Medulla oblongata (tissue), 1 donor: ENCODE measurements at regions not wholly inside any gene's neighbourhood (a gene's known extent, or its start where the extent isn't known, plus 50 kb on each side); places are given as distances from the start of the nearest gene placed in this dataset.

Experiments
- DNase-seq: peaks from one replicate; pipeline ENCODE4 v3.0.0-alpha.2; 2015; ENCODE audit errors: extremely low spot score

GRCh38 chr12:105924526-105925208, 214.1 kb downstream of the NUAK1 start:
- DNase-seq: no peak

DNA sequence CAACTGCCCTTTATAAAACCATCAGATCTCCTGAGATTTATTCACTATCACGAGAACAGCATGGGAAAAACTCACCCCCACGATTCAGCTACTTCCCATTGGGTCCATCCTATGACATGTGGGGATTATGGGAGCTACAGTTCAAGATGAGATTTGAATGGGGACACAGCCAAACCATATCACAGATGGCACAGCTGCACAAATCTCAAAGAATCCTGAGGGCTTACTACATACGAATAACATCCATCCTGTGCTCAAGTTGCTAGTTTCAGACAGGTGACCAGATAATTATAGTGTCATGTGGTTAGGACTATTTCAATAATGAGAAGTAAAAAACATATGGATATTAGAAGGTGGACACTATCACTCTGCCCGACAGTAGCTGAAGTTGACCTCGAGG, 211.2 kb downstream of the NUAK1 start:
- DNase-seq: no peak

DNA sequence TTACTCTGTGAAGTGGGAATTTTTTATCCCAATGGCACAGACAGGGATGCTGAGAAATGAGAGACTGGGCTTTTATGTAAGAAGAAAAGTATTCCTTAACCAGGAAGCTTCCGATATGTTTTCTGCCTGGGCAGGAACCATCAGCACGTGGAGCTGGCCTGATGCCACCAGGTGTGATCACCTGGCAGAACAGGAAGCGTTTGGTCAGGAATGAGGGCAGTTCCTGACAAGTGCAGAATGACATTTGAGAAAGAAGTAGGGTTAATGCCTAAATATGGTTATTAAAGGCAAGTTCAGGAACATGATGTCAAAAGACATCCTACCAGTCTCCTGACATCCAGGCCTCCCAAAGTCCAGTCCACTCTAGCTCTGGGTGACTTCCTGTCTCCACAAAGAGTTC, 210.3 kb downstream of the NUAK1 start:
- DNase-seq: no peak

DNA sequence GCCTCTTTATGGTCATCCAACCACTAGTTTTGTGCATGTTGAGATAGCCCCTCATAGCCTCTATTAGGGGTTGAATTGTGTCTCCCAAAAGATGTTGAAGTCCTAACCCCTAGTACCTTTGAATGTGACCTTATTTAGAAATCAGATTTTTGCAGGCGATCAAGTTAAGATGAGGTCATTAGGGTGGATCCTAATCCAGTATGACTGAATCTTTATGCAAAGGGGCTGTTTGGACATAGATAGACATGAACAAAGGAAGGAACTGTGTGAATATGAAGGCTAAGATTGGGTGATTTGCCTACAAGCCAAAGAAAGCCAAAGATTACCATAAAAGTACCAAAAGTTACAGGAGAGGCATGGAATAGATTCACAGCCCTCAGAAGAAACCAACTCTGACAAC, 209.6 kb downstream of the NUAK1 start:
- no peak for DNase-seq

DNA sequence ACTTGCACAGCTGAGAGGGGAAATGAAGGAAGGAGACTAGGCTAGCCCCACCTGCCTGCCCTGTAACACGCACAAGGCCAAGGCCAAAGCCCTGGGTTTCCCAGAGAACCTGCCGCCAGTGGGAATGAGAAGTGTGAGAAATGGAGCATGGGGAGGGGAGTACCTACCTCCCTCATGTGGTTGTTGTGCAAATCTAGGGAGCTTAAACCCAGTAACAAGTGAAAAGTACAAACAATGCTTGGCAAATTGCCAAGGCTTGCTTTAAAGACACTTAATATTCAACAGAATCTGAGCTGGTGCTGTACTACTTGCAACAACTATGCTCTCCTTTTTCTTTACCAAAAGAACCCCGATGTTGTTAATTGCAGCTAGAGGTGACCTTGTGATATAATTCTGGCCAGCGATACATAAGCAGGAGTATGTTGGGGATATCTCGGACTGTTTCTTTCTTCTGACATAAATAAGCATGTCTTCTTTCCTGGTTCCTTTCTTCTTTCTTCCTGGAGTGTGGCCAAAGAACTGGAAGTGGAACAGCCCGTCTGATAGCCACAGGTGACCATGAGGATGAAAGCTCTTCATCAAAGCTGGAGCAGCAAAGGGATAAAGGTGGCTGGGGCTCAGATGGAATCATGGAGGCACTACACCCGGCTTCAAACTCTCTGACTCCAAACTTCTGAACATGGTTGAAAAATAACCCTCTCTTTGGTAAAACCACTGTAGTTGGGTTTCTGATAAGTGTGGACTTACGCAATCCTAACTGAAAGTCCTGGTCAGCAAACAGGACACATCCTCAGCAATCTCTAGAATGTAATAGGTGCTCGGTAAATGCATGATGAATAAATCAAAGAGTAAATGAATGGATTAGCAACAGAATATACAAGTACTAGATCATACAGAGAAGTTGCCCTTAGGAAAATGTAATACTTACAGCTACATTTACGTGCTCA, 207.9 kb downstream of the NUAK1 start:
- DNase-seq: no peak

GRCh38 chr12:105931762-105932570, 206.8 kb downstream of the NUAK1 start:
- DNase-seq: no peak

- DNase-seq: no peak
These were observed 204.8 kb downstream of the NUAK1 start for GRCh38 chr12:105933671-105934665.

- no peak for DNase-seq
These were observed 203.6 kb downstream of the NUAK1 start for GRCh38 chr12:105935106-105935505.

DNA sequence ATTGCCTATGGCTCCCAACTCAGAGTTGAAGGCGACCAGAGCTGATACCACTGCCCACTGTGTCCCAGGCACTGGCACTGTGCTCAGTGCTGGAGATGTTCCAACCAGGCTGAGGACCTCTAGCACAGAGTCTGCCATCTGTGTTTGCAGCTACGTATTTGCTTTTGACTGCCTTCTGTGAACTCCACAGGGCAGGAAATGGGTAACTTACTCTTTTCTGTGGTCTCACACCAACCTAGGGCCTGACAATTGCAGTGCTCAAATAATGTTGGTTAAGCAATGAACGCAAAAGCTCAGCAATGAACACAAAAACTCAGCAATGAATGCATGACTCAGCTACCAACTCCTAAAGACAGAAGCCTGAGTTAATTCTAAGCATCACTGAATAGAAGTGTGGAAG, 202.8 kb downstream of the NUAK1 start:
- DNase-seq: no peak

DNA sequence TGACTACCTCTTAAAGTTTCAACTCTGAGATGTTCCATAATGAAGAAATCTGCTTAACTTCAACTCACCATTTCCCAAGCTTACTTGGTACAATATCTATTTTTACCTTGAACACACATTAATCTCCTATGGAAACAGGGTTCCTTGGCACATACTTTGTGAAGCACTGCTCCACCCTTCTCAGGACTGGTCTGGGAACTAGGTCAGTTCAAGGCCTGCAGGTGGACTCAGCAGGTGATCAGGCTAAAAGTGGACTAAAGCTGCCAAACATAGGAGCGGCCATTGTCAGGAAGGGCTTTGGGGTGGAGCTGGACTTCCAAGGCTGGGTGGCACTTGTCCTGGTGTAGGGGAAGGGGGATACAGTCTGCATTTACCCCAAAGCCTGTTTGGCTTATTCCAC, 202.3 kb downstream of the NUAK1 start:
- no peak for DNase-seq

DNA sequence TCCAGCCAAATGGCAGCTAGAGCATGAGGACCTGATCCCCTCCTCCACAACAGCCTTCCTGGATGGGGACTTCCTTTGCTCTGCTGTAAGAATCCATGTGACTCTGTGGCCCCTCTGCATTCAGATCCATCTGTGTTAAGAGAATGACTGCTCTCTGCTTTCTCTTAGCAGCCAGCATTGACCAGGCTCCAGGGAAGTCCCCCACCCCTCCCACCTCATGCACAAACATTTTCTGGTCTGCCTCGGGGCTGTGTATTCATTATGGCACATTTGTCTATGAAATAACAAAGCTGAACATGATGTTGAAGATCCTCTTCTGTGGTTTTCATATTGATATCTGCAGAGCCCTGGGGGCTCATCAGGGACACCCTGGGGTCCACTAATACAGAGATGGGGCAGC, 201.7 kb downstream of the NUAK1 start:
- no peak for DNase-seq

DNA sequence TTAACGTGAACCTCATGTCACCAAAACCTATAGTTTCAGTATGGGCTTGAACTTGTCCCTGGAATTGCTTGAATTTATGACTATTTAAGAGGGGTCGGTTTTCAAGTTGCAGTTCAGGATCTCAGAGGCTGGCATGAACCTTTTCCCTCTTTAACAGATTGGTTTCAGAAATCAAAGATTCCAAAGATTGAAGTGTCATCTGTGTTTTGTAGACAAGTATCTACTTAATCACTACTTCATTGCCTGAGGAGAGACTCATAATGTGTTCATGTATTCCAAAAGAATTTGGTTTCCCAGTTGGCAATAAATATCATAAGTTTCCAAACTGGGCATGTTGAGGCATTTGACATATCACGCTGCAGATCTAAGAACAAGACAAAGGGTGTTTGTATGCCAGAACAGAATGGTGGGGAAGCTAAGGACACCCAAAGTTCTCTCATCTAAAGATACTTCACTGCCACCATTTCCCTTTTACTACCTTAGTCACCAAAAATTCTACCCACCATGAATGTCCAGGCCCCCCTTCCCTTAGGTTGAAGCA, 199.5 kb downstream of the NUAK1 start:
- DNase-seq: no peak

GRCh38 chr12:105942281-105942680, 196.5 kb downstream of the NUAK1 start:
- DNase-seq: no peak

DNA sequence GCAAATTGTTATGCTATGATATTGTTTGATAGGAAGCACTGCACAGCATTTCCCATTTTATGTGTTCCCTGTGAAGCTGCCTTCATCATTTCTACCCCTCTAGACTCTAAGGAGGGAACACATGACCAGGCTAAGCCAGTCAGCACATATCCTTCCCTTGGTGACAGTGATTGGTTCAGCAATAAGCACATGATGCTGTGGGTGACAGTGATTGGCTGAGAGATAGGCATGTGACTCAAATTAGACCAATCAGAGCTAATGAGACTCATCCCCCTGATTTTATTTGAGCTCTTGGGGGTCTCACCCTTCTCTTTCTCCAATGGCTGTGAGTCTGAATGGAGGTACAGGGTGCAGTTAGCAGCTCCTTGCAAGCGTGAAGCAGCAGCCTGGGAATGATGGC, 195.2 kb downstream of the NUAK1 start:
- DNase-seq: no peak

DNA sequence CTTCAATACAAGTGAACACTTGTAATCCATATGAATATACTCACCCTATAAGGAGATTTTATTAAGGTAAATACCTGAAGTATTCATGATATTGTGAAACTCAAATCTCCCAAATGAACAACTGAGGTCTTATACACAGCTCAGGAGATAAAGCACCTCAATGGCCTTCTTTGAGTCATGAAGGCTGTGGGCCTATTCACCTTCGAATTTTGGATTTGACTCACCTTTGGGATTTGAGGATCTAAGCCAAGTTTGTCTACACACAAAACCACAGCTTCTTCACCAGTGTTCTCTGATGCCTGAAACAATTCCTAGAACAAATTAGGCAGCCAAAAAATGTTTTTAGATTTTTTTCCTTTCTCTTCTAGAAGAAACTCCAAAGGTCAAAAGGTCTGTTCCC, 194.1 kb downstream of the NUAK1 start:
- no peak for DNase-seq

DNA sequence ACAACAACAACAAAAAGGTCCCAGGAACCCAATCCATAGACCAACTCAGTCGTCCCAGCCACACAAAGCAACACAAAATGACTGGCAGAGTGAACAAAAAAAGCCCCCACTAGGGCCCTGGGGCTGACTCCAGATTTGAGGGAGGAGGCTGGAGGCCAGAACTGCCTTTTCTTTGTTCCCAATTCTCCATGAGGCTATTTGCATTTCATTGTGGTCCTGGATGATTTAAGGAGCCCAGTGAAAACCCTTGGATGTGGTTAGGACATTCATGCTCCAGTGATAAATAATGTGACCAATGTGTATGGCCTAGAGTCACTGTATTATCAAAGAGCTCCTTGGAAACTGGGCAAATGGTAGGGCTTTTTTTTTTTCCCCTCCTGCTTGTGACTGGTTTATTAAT, 192.9 kb downstream of the NUAK1 start:
- DNase-seq: peak; percentile 10

DNA sequence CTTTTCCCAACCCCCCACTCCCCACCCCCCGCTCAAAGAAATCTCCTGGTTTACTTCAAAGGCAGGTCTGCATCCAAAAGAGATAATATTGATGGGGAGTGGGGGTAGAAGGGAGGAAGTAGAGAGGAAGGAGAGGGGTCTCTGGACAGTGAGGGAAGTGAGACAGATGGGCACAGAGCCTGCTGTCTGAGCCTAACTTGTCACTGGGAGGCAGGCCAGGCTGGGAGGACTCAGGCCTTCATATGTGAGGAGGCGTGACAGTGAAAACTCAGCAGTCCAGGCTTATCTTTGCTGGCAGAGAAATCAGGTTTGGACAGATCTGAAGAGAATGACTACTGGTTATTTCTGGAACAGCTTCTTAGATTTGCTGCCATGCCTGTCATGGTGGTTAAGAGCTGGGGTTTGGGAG, 192.3 kb downstream of the NUAK1 start:
- no peak for DNase-seq

- no peak for DNase-seq
These were observed 190.8 kb downstream of the NUAK1 start for GRCh38 chr12:105947906-105948305.

- DNase-seq: no peak
These were observed 190.4 kb downstream of the NUAK1 start for GRCh38 chr12:105948331-105948730.

DNA sequence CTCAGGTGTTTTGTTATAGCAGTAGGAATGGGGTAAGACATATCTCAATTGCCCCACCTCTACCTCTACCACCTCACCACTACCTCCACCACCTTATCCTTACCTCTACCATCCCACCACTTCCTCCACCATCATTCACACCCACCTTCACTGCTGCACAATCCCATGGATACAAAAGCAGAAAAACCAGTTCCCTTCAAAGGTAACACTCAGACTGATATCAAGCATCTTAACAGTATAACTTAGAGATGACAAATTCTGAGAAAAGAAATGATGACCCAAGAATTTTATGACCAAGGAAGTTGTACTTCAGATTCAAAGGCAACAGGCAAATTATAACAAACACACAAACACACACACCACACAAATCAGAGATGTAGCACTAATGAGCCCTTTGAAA, 189.4 kb downstream of the NUAK1 start:
- no peak for DNase-seq

DNA sequence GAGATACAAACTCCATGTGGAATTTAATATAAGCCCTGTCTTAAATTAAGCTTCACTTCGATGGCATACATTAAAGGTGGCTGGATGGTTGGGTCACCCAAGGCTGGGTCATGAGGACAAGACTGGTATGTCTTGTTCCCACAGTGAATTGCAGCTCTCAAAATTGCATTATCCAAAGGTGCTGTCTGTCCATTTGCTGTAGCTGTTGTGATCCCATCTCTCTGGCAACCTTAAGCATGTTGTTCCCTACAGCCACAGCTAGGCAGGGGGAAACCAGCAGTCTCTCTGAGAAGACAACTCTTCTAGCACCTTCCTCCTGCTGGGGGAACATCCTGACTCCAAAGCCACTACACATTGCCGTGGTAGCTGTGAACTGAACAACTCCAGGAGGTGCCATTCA, 187.0 kb downstream of the NUAK1 start:
- no peak for DNase-seq
